ENCODE measurements at regions not wholly inside any gene's neighbourhood (a gene's known extent, or its start where the extent isn't known, plus 50 kb on each side); places are given as distances from the start of the nearest gene placed in this dataset.

DNA sequence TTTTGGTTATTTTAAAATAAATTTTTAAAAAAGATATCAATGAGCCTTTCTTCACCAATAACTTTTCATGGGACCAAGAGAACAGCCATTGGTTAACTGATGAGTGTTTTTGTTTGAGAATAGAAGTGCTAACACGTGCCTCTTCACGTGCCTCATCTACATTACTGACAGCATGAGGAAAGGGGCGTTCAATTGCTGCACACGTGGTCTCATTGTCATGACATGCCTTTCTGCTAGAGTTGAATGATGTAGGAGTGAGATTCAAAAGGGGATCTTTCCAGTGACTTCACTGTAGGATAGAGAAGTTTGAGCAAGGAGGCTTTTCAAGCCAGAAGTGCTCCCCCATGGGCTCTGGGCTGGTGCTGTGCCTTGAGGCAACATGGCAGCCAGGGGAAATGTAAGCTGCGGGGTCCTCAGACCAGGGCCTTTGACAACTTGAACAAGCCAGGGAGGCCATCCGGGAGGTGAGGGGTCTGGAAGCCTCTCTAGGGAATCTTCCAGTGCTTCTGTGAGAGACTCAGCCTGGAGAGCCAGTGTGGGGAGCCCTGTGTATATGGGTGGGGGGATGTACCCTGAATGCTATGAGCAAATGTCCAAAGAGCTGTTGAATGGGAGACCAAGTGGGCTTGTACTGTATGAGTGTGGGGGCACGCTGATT, 51.2 kb upstream of the FSTL4 start:
- TF ChIP-seq, protein P1, sequence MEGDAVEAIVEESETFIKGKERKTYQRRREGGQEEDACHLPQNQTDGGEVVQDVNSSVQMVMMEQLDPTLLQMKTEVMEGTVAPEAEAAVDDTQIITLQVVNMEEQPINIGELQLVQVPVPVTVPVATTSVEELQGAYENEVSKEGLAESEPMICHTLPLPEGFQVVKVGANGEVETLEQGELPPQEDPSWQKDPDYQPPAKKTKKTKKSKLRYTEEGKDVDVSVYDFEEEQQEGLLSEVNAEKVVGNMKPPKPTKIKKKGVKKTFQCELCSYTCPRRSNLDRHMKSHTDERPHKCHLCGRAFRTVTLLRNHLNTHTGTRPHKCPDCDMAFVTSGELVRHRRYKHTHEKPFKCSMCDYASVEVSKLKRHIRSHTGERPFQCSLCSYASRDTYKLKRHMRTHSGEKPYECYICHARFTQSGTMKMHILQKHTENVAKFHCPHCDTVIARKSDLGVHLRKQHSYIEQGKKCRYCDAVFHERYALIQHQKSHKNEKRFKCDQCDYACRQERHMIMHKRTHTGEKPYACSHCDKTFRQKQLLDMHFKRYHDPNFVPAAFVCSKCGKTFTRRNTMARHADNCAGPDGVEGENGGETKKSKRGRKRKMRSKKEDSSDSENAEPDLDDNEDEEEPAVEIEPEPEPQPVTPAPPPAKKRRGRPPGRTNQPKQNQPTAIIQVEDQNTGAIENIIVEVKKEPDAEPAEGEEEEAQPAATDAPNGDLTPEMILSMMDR (IDR thresholded peaks at IDR 0.05): no peak
- TF ChIP-seq POLR2A (IDR thresholded peaks at IDR 0.05) (no peak), EP300 (IDR thresholded peaks at IDR 0.05) (no peak)

Measured in tibial nerve (tissue), 4 donors.